Kidney (tissue), 13 donors: ENCODE measurements at regions not wholly inside any gene's neighbourhood (a gene's known extent, or its start where the extent isn't known, plus 50 kb on each side); places are given as distances from the start of the nearest gene placed in this dataset.

Experiments
- DNase-seq, 5 donors: peaks; one replicate each; pipeline ENCODE4 v3.0.0-alpha.2; 2013 to 2020
- FAIRE-seq: peaks from 2 replicates; lab custom pipeline; 2012; peaks lifted over from hg19 to GRCh38; lab: Jason Lieb, UNC
- H3K27ac ChIP-seq, 2 donors: one replicate each; pipeline ENCODE4 v1.7.0; 2013; ENCODE audit warnings: low read depth in 2 of 2, low read length in 2 of 2, inconsistent platforms in 1 of 2
- H3K27me3 ChIP-seq: one replicate; pipeline ENCODE4 v1.7.1; 2013; ENCODE audit warnings: low read length, inconsistent platforms; ENCODE audit not compliant: control insufficient read depth, insufficient read depth
- H3K36me3 ChIP-seq, 3 donors: one replicate each; pipeline versions ENCODE4 v1.7.0 to v1.7.1; 2013; ENCODE audit warnings: low read length in 3 of 3, control low read depth in 1 of 3, inconsistent platforms in 1 of 3; ENCODE audit not compliant: insufficient read depth in 3 of 3, control insufficient read depth in 2 of 3
- H3K4me1 ChIP-seq, 3 donors: one replicate each; pipeline versions ENCODE4 v1.7.0 to v1.7.1; 2013; ENCODE audit warnings: low read length in 3 of 3, inconsistent platforms in 1 of 3, low read depth in 1 of 3; ENCODE audit not compliant: control insufficient read depth in 2 of 3, insufficient read depth in 2 of 3
- H3K4me3 ChIP-seq, 3 donors: one replicate each; pipeline versions ENCODE4 v1.7.0 to v1.8.1; 2013; ENCODE audit warnings: low read length in 3 of 3, control low read depth in 1 of 3, inconsistent platforms in 1 of 3
- H3K9ac ChIP-seq, 3 donors: one replicate each; pipeline versions ENCODE4 v1.7.0 to v1.7.1; 2013; ENCODE audit warnings: low read length in 3 of 3, control low read depth in 1 of 3, inconsistent platforms in 1 of 3
- H3K9me3 ChIP-seq, 3 donors: one replicate each; pipeline versions ENCODE4 v1.7.0 to v1.7.1; 2013; ENCODE audit warnings: low read length in 3 of 3, control low read depth in 1 of 3, inconsistent platforms in 1 of 3; ENCODE audit not compliant: control insufficient read depth in 2 of 3, insufficient read depth in 1 of 3
- intact Hi-C: fragments of 100-400 bp; cut with DNase I; formaldehyde crosslinking; loops from one replicate; pipeline ENCODE4 v1.11.1; 2022
- TF ChIP-seq, protein P1 (sequence below): IDR thresholded peaks from 3 replicates; pipeline ENCODE4 v1.5.1; 2012; ENCODE audit warnings: mild to moderate bottlenecking, moderate library complexity, borderline replicate concordance; ENCODE audit not compliant: insufficient read depth; ENCODE audit errors: extremely low read depth
- donor health status: control.
- donor health status: control.
- donor health status: control.
- donor health status: control.
- donor health status: control.
- donor health status: DM: yes; HTN: yes; CAD: no.
- donor health status: Normal renal cell carcinoma (clear cell type).

DNA sequence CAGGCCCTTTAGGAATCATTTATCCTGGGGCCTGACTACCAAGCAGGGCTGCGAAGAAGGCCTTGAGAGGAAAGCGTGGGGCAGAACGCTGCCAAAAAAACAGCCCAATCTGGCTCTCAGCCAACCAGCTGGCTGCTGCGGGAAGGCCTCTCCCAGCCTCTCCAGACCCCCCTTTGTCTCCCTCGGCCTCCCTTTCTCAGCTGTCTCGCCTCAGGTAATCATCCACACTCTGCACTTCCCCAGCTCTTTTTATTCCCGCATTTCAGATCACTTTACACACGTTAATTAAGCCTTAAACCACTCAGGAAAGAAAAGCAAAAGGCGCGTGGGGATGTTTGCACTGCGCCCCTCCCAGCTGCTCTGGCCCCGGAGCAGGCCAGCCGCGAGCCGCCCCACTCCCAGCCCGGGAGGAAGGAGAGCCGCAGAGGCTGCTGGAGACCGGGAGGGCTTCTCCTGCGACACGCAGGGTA, 208.2 kb upstream of the FOXN3 start:
- DNase-seq: peak; percentile 50 to 73 (median 61)
- intact Hi-C loops: no loop called here

DNA sequence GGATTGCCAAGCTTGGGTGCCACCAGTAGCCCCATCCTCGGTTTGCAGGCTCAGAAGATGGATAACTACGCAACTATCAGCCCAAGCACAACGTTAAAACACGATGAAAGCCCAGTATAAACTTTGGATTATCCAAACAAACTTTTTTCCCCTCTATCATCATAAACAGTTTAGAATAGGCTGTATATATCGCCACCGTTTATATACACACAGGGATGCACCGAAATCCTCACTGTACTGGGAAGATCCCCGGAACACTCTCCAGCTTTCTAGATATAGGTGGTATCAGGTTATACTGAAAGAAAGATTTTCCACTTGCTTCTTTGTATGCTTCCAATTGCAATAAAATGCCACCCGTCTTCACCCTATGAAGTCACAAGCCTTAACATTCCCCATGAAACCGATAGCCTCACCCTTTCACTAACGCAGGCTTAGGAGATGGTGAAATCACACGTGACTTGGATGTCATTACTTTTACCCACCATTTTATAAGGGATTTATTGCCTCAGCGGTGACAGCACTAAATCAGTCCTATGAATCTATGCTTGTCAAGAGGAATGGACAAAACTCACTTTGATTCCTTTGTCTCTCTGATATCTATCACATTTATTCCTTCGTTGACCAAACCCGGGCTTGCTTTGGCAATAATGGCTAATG, 207.6 kb upstream of the FOXN3 start:
- intact Hi-C loops: no loop called here
- no peaks in the 10 kb centered on the region for H3K4me1 ChIP-seq
- no peaks in the 10 kb centered on the region for H3K36me3 ChIP-seq
- no peaks in the 10 kb centered on the region for H3K9me3 ChIP-seq
- DNase-seq (peak in 2 of 5 donors; percentile 16), FAIRE-seq (no peak)
- H3K9ac ChIP-seq: no peak overlapping the region
- H3K27ac ChIP-seq: no peak overlapping the region
- TF ChIP-seq, protein P1, sequence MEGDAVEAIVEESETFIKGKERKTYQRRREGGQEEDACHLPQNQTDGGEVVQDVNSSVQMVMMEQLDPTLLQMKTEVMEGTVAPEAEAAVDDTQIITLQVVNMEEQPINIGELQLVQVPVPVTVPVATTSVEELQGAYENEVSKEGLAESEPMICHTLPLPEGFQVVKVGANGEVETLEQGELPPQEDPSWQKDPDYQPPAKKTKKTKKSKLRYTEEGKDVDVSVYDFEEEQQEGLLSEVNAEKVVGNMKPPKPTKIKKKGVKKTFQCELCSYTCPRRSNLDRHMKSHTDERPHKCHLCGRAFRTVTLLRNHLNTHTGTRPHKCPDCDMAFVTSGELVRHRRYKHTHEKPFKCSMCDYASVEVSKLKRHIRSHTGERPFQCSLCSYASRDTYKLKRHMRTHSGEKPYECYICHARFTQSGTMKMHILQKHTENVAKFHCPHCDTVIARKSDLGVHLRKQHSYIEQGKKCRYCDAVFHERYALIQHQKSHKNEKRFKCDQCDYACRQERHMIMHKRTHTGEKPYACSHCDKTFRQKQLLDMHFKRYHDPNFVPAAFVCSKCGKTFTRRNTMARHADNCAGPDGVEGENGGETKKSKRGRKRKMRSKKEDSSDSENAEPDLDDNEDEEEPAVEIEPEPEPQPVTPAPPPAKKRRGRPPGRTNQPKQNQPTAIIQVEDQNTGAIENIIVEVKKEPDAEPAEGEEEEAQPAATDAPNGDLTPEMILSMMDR: no peak
- no peaks in the 10 kb centered on the region for H3K27me3 ChIP-seq
- no peak overlapping the region for H3K4me3 ChIP-seq

More for the DNA sequence above, 208.2 kb upstream of the FOXN3 start:
- Histone ChIP-seq H3K4me3 (no peak overlapping the region), H3K9ac (no peak overlapping the region), H3K27ac (no peak overlapping the region), H3K27me3 (no peaks in the 10 kb centered on the region), H3K36me3 (no peaks in the 10 kb centered on the region), H3K9me3 (no peaks in the 10 kb centered on the region), H3K4me1 (no peaks in the 10 kb centered on the region)
- no peak for FAIRE-seq
- TF ChIP-seq, protein P1: no peak

DNA sequence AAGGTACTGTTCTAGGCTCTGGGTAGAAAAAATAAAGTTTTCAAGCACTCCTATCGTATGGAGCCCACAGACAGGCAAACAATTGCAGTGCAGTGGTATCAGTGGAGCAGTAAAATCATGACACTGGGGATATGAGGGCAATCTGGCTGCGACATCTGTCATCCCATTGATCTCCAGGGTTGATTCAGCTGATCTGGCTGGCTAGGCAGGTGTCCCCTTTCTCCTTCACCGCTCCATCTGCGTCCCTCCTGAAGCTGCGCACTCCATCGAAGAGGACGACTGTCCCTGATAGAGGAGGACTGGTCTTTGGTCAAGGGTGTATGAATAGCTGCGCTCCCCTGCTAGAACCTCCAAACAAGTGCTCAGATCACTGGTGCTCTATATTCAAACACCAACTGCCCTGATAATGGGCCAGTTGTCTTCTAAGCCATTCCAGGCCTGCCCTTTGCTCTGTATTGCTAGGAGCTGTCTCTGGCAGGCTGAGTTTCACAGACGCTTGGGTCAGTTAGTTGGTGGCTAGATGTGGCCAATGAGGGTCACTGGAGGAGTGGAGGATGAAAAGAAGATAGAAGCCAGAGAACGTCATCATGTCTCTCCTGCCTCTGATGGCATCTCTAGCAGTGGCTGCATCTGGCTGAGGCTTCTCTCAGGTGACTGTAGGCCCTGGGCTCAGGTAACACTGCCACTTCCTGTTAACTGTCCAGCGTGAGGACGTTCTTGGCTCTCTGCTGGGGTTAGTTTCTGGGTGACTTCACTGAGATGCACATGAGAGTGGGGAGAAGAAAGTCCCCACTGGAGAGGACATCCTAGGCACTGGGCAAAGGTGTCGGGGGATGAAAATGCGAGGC, 205.0 kb upstream of the FOXN3 start:
- DNase-seq (no peak), FAIRE-seq (no peak)
- intact Hi-C loops: no loop called here
- Histone ChIP-seq H3K4me1 (peaks cover 0 to 10% (median 8%) of the 10 kb centered on the region in 3 donors), H3K36me3 (no peaks in the 10 kb centered on the region), H3K9ac (no peak overlapping the region), H3K9me3 (no peaks in the 10 kb centered on the region), H3K27ac (no peak overlapping the region), H3K4me3 (no peak overlapping the region), H3K27me3 (no peaks in the 10 kb centered on the region)
- TF ChIP-seq, protein P1: no peak
